Vagina (tissue), 2 donors: ENCODE measurements at regions not wholly inside any gene's neighbourhood (a gene's known extent, or its start where the extent isn't known, plus 50 kb on each side); places are given as distances from the start of the nearest gene placed in this dataset.

ENCODE experiments used
- DNase-seq, 2 donors: peaks; one replicate each; pipeline ENCODE4 v3.0.0-alpha.2; 2017; ENCODE audit errors: extremely low spot score in 2 of 2
- H3K27ac ChIP-seq: fragments of 200-600 bp; sonication (generic); one replicate; pipeline ENCODE4 v1.5.1; 2019
- H3K27me3 ChIP-seq: fragments of 200-600 bp; sonication (generic); one replicate; pipeline ENCODE4 v1.5.1; 2019
- H3K36me3 ChIP-seq, 2 donors: fragments of 200-600 bp; sonication (generic); one replicate each; pipeline ENCODE4 v1.5.1; 2017 to 2019
- H3K4me1 ChIP-seq: fragments of 200-600 bp; sonication (generic); one replicate; pipeline ENCODE4 v1.5.1; 2019
- H3K4me3 ChIP-seq, 2 donors: fragments of 200-600 bp; sonication (generic); 1 replicate in 1 of 2; 2 replicates in 1 of 2; pipeline ENCODE4 v1.5.1; 2016 to 2019
- H3K9me3 ChIP-seq: fragments of 200-600 bp; sonication (generic); one replicate; pipeline ENCODE4 v1.5.1; 2019
- POLR2A ChIP-seq, 2 donors: fragments of 450-650 bp; IDR thresholded peaks; one replicate each; pipeline ENCODE4 v1.6.1; 2017; ENCODE audit warnings: antibody characterized with exemption in 2 of 2, mild to moderate bottlenecking in 2 of 2, moderate library complexity in 2 of 2
- POLR2AphosphoS5 ChIP-seq, 2 donors: sonication (generic); formaldehyde crosslinking; IDR thresholded peaks; one replicate each; pipeline ENCODE4 v1.9.0; 2017; ENCODE audit warnings: antibody characterized with exemption in 2 of 2, mild to moderate bottlenecking in 2 of 2, low read depth in 1 of 2; ENCODE audit not compliant: insufficient read depth in 1 of 2
- intact Hi-C: fragments of 100-400 bp; cut with DNase I; formaldehyde crosslinking; loops from one replicate; pipeline ENCODE4 v1.15.1; 2023
- TF ChIP-seq, protein P1 (sequence below), 3 experiments: fragments of 450-650 bp in 2 of 3; fragments of 200-600 bp in 1 of 3; sonication (generic) in 1 of 3; IDR thresholded peaks; one replicate each; pipeline ENCODE4 v1.5.1; 2017 to 2019; ENCODE audit warnings: antibody characterized with exemption in 3 of 3, mild to moderate bottlenecking in 2 of 3, moderate library complexity in 2 of 3

DNA sequence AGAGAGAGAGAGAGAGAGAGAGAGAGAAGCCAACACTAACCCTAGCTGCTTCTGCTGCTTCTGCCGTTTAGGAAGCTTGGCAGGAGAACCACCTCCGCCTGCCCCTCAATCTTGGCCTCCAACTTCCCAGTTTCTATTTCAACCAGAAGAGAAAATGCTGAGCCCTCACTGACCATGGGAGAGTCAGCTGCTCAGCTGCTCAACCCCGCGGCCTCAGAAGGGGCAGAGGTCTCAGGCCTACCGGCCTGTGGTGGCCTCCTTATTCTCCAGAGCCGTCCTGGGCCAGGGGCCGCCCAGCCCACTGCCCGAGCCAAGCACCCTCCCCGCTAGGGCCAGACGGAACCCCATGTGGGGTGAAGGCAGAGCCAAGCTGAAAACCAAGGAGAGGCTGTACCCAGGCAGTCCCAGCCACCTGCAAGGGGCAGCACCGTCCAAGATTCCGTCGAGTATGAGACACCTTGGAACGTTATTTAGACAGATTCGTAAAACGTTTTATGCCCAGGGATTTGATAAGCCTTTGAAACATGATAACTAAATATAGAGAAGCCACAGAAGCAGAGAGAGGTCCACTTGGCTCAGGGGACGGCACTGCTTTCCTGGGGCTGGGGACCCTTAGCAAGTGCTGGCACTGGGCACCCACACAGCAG lies 116.6 kb downstream of the DLL1 start:
- Histone ChIP-seq H3K4me1 (peaks cover 54% of the 10 kb centered on the region), H3K9me3 (no peaks in the 10 kb centered on the region), H3K4me3 (no peak overlapping the region), H3K36me3 (no peaks in the 10 kb centered on the region), H3K27me3 (no peaks in the 10 kb centered on the region), H3K27ac (peak overlapping the region; percentile 80)
- peak in 1 of 2 donors; percentile 86 for DNase-seq
- intact Hi-C loops = no loop called here
- peak in 1 of 2 donors; percentile 14 for TF ChIP-seq POLR2AphosphoS5 (IDR thresholded peaks at IDR 0.05; ENCODE audit: insufficient read depth in 1 of 2, low read depth in 1 of 2)
- TF ChIP-seq, protein P1, sequence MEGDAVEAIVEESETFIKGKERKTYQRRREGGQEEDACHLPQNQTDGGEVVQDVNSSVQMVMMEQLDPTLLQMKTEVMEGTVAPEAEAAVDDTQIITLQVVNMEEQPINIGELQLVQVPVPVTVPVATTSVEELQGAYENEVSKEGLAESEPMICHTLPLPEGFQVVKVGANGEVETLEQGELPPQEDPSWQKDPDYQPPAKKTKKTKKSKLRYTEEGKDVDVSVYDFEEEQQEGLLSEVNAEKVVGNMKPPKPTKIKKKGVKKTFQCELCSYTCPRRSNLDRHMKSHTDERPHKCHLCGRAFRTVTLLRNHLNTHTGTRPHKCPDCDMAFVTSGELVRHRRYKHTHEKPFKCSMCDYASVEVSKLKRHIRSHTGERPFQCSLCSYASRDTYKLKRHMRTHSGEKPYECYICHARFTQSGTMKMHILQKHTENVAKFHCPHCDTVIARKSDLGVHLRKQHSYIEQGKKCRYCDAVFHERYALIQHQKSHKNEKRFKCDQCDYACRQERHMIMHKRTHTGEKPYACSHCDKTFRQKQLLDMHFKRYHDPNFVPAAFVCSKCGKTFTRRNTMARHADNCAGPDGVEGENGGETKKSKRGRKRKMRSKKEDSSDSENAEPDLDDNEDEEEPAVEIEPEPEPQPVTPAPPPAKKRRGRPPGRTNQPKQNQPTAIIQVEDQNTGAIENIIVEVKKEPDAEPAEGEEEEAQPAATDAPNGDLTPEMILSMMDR (IDR thresholded peaks at IDR 0.05) = no peak
- TF ChIP-seq POLR2A (IDR thresholded peaks at IDR 0.05) = no peak

DNA sequence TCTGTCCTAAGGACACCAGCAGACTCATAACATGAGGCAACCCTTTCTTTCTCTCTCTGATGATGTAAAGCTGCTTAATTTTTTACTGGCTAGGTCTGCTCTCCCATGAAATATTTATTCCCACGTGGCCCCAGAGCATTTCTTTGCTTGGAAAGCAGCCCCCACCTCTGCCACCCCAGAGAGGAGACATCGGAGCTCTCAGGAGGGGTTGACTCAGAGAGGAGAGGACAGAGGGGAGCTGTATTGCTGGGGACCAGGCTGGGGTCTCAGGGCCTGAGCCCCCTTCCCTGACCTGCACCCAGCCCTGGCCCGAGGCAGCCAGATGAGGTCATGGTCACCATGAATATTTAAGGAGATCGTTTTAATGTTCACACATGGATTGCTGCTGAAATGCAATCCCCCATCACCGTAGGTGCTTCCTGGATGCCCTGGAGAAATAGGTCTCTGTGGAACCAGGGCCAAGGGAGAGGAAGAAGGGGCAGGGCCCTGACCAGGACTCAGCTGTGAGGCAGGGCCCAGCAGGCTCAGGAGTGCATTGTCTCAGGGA lies 117.5 kb downstream of the DLL1 start:
- H3K27ac ChIP-seq = peak overlapping the region; percentile 80
- H3K36me3 ChIP-seq = no peaks in the 10 kb centered on the region
- no peak overlapping the region for H3K4me3 ChIP-seq
- no peaks in the 10 kb centered on the region for H3K27me3 ChIP-seq
- peaks cover 46% of the 10 kb centered on the region for H3K4me1 ChIP-seq
- no peak for TF ChIP-seq POLR2A (IDR thresholded peaks at IDR 0.05)
- no peak for TF ChIP-seq POLR2AphosphoS5 (IDR thresholded peaks at IDR 0.05; ENCODE audit: insufficient read depth in 1 of 2, low read depth in 1 of 2)
- TF ChIP-seq, protein P1 (IDR thresholded peaks at IDR 0.05) = no peak
- DNase-seq = peak in 1 of 2 donors; percentile 70
- intact Hi-C loops = no loop called here
- no peaks in the 10 kb centered on the region for H3K9me3 ChIP-seq

DNA sequence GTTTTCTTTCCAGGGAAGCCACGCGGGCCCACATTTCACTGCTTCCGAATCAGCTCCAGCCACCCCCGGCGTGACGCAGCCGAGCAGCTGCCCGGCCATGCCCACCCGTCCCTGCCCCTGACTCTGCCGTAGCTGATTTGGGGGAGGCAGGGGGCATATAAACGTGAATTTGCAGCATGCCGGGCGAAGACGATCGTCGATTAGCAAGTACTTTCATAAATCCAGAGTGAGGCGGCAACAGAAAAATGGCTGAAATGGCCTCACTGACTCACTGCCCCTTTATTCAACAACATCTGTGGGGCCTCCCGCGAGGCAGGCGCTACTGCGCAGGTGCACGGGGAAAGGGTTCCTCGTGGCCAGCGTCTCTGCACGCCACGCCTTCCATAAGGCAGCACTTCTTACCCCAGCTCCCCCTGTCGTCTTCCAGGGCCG lies 118.0 kb downstream of the DLL1 start:
- peaks cover 40% of the 10 kb centered on the region for H3K4me1 ChIP-seq
- H3K9me3 ChIP-seq = no peaks in the 10 kb centered on the region
- H3K27ac ChIP-seq = peak overlapping the region; percentile 80
- no peak for DNase-seq
- intact Hi-C loops = no loop called here
- H3K4me3 ChIP-seq = no peak overlapping the region
- H3K27me3 ChIP-seq = no peaks in the 10 kb centered on the region
- TF ChIP-seq POLR2A (IDR thresholded peaks at IDR 0.05) (no peak), POLR2AphosphoS5 (IDR thresholded peaks at IDR 0.05; ENCODE audit: insufficient read depth in 1 of 2, low read depth in 1 of 2) (no peak)
- TF ChIP-seq, protein P1 (IDR thresholded peaks at IDR 0.05) = no peak
- H3K36me3 ChIP-seq = no peaks in the 10 kb centered on the region

DNA sequence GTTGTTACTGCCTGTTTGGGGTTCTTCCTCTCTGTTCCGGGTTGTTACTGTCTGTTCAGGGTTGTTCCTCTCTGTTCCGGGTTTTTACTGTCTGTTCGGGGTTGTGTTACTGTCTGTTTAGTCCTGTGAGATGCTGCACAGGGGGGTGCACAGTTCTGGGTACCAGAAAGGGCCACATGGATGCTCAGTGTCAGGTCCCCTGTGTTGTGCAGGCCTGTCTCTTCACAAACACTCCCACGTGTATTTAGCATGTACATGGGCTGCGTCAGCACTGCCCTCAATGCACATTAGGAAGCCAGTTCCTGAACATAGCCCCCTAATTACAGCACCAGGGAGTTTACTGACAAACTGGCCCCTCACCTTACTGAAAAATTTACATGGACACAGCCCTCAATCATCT lies 118.5 kb downstream of the DLL1 start:
- Histone ChIP-seq H3K27ac (no peak overlapping the region), H3K4me3 (no peak overlapping the region), H3K9me3 (no peaks in the 10 kb centered on the region), H3K4me1 (peaks cover 36% of the 10 kb centered on the region), H3K36me3 (no peaks in the 10 kb centered on the region), H3K27me3 (no peaks in the 10 kb centered on the region)
- intact Hi-C loops = no loop called here
- TF ChIP-seq, protein P1 (IDR thresholded peaks at IDR 0.05) = no peak
- TF ChIP-seq POLR2A (IDR thresholded peaks at IDR 0.05) = no peak
- no peak for DNase-seq

DNA sequence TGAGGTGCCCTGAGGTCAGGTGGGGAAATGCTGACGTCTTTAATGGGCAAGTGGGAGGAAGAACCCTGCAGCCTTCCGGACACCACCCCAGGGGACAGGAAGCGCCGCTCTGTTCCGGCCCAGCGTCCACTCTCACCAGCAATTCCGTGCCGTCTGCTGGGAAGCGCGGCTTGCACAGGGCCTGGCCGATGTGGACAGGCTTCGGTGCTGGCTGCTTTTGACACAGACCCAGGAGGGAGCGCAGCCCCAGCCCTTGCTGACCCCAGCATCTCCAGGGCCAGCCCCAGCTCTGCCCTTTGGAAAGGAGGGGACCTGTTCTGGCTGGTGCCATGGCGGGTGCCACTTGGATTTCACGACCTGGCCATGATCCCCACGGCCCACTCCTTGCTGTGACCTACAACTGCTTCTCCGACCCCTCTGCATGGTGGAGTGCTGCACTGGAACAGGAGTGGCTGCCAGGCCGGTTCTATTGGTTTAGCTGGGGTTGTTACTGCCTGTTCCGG lies 123.2 kb downstream of the DLL1 start:
- H3K27me3 ChIP-seq = no peaks in the 10 kb centered on the region
- H3K27ac ChIP-seq = no peak overlapping the region
- TF ChIP-seq POLR2AphosphoS5 (IDR thresholded peaks at IDR 0.05; ENCODE audit: insufficient read depth in 1 of 2, low read depth in 1 of 2) = no peak
- TF ChIP-seq, protein P1 (IDR thresholded peaks at IDR 0.05) = no peak
- TF ChIP-seq POLR2A (IDR thresholded peaks at IDR 0.05) = no peak
- no peak for DNase-seq
- H3K9me3 ChIP-seq = no peaks in the 10 kb centered on the region
- intact Hi-C loops = no loop called here
- no peaks in the 10 kb centered on the region for H3K4me1 ChIP-seq
- H3K4me3 ChIP-seq = no peak overlapping the region
- no peaks in the 10 kb centered on the region for H3K36me3 ChIP-seq
